SK-N-SH (cell line): ENCODE measurements at regions not wholly inside any gene's neighbourhood (a gene's known extent, or its start where the extent isn't known, plus 50 kb on each side); places are given as distances from the start of the nearest gene placed in this dataset.

Experiments used
- CTCF ChIA-PET: fragments of 300-600, 350-600 bp; formaldehyde crosslinking; extraction: SDS; loops from one replicate; lab custom pipeline; 2021; lab: Yijun Ruan, JAX
- POLR2A ChIA-PET: fragments of 350-600 bp; sonication (Branson Sonifier 250); formaldehyde crosslinking; extraction: SDS; loops from one replicate; lab custom pipeline; 2020; ENCODE audit warnings: antibody characterized with exemption, inconsistent platforms; lab: Yijun Ruan, JAX
- DNase-seq: peaks from one replicate; pipeline ENCODE4 v3.0.0; 2012
- H2AFZ ChIP-seq: fragments of 200-600 bp; sonication (generic); 2 replicates; pipeline ENCODE4 v1.8.1; 2016; ENCODE audit warnings: antibody characterized with exemption, mild to moderate bottlenecking, low read depth
- H3F3A ChIP-seq: fragments of 200-600 bp; sonication (generic); replicated peaks from 2 replicates; pipeline ENCODE3; 2016; ENCODE audit warnings: antibody characterized with exemption, mild to moderate bottlenecking; ENCODE audit not compliant: insufficient read depth
- H3K27ac ChIP-seq, 2 experiments: fragments of 200-500 bp in 1 of 2; fragments of 200-600 bp in 1 of 2; sonication (Bioruptor generic) in 1 of 2; sonication (generic), shearing (Covaris generic) in 1 of 2; 2 replicates each; pipeline versions ENCODE4 v1.5.1 to v1.6.1; 2014 to 2016; ENCODE audit warnings: low read depth in 2 of 2, inconsistent platforms in 1 of 2, low read length in 1 of 2, mild to moderate bottlenecking in 1 of 2, mixed read lengths in 1 of 2
- H3K27me3 ChIP-seq: fragments of 200-600 bp; sonication (generic), shearing (Covaris generic); 2 replicates; pipeline ENCODE4 v1.6.1; 2016; ENCODE audit warnings: mixed run types; ENCODE audit not compliant: insufficient read depth
- H3K36me3 ChIP-seq, 2 experiments: fragments of 200-500 bp in 1 of 2; fragments of 200-600 bp in 1 of 2; sonication (Bioruptor generic) in 1 of 2; sonication (generic) in 1 of 2; replicated peaks in 1 of 2; 2 replicates each; pipeline versions ENCODE3 to v1.5.1; 2014 to 2016; ENCODE audit warnings: low read length in 1 of 2, mild to moderate bottlenecking in 1 of 2; ENCODE audit not compliant: insufficient read depth in 2 of 2, control insufficient read depth in 1 of 2
- H3K4me1 ChIP-seq, 2 experiments: fragments of 200-500 bp in 1 of 2; fragments of 200-600 bp in 1 of 2; sonication (Bioruptor generic) in 1 of 2; sonication (generic), shearing (Covaris generic) in 1 of 2; 2 replicates each; pipeline versions ENCODE4 v1.5.1 to v1.6.1; 2014 to 2016; ENCODE audit warnings: low read depth in 1 of 2, low read length in 1 of 2, mixed run types in 1 of 2; ENCODE audit not compliant: insufficient read depth in 2 of 2, control insufficient read depth in 1 of 2
- H3K4me2 ChIP-seq: fragments of 200-600 bp; sonication (generic), shearing (Covaris generic); 2 replicates; pipeline ENCODE4 v1.6.1; 2017; ENCODE audit warnings: mixed run types
- H3K4me3 ChIP-seq, 2 experiments: fragments of 200-500 bp in 1 of 2; fragments of 200-600 bp in 1 of 2; sonication (Bioruptor generic) in 1 of 2; sonication (generic), shearing (Covaris generic) in 1 of 2; 2 replicates each; pipeline versions ENCODE4 v1.5.1 to v1.8.1; 2014 to 2016; ENCODE audit warnings: low read depth in 2 of 2, inconsistent platforms in 1 of 2, low read length in 1 of 2, mild to moderate bottlenecking in 1 of 2, mixed read lengths in 1 of 2, moderate library complexity in 1 of 2
- H3K79me2 ChIP-seq: fragments of 200-600 bp; sonication (generic); 2 replicates; pipeline ENCODE4 v1.8.1; 2017; ENCODE audit warnings: mild to moderate bottlenecking; ENCODE audit not compliant: insufficient read depth
- H3K9ac ChIP-seq: fragments of 200-600 bp; sonication (generic); 2 replicates; pipeline ENCODE4 v1.6.1; 2017; ENCODE audit warnings: mixed run types
- H3K9me2 ChIP-seq: fragments of 200-600 bp; sonication (generic); 2 replicates; pipeline ENCODE4 v1.6.1; 2017; ENCODE audit warnings: mixed run types
- H3K9me3 ChIP-seq: fragments of 200-600 bp; sonication (generic); 2 replicates; pipeline ENCODE4 v1.6.1; 2017; ENCODE audit warnings: mixed run types, mild to moderate bottlenecking, moderate library complexity
- H4K20me1 ChIP-seq: fragments of 200-600 bp; sonication (generic); 2 replicates; pipeline ENCODE4 v1.6.1; 2017; ENCODE audit warnings: mild to moderate bottlenecking, mixed run types; ENCODE audit not compliant: insufficient read depth
- FOXM1 ChIP-seq: IDR thresholded peaks from 2 replicates; pipeline ENCODE4 v1.4.0; 2012; ENCODE audit warnings: low read depth, mild to moderate bottlenecking
- JUND ChIP-seq: IDR thresholded peaks from 2 replicates; pipeline ENCODE4 v1.4.0; 2012
- NFIC ChIP-seq: IDR thresholded peaks from 2 replicates; pipeline ENCODE4 v1.4.0; 2012; ENCODE audit warnings: borderline replicate concordance
- POLR2AphosphoS5 ChIP-seq: IDR thresholded peaks from 2 replicates; pipeline ENCODE4 v1.6.1; 2012; ENCODE audit warnings: low read depth, low read length
- RFX5 ChIP-seq: IDR thresholded peaks from 2 replicates; pipeline ENCODE4 v1.6.1; 2012; ENCODE audit warnings: mild to moderate bottlenecking, improper control_type of control experiment, low read length
- RXRA ChIP-seq: IDR thresholded peaks from 2 replicates; pipeline ENCODE4 v1.4.0; 2012; ENCODE audit warnings: low read depth, mild to moderate bottlenecking, borderline replicate concordance
- SMC3 ChIP-seq: IDR thresholded peaks from 2 replicates; pipeline ENCODE4 v1.6.1; 2012; ENCODE audit warnings: low read depth, low read length, improper control_type of control experiment
- TCF12 ChIP-seq: IDR thresholded peaks from 2 replicates; pipeline ENCODE4 v1.4.0; 2012
- WGBS: methylation state at CpG from one replicate; pipeline ENCODE4 v1.1.6; 2017; ENCODE audit warnings: low lambda C conversion rate; 5-methylcytosine and 5-hydroxymethylcytosine counted together
- TF ChIP-seq, protein P1 (sequence below): fragments of 200-600 bp; sonication (generic); IDR thresholded peaks from 2 replicates; pipeline ENCODE4 v1.6.1; 2017; ENCODE audit warnings: antibody characterized with exemption, mild to moderate bottlenecking, moderate library complexity
- TF ChIP-seq, protein P2 (sequence below): IDR thresholded peaks from 2 replicates; pipeline ENCODE4; 2012

DNA sequence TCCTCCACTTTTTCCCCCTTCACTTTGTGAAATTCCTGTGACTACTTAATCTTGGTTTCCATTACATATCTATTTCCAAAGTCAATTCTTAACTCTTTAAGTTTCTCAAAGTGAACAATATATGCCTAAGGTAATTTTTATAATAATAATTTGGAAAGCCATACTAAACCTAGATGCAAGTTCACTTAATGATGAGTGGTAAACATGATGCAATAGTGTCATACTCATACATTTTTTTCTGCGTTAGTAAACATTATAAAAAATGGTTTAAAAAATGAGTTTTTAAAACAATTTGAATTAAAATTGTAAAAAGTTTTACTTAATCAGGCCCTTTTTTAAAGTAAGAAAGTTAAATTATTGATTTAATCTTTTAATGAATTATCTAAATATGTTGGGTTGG is 659.4 kb upstream of the FZD8 start:
- TF ChIP-seq SMC3 (no peak), FOXM1 (no peak)
- TF ChIP-seq, protein P1, sequence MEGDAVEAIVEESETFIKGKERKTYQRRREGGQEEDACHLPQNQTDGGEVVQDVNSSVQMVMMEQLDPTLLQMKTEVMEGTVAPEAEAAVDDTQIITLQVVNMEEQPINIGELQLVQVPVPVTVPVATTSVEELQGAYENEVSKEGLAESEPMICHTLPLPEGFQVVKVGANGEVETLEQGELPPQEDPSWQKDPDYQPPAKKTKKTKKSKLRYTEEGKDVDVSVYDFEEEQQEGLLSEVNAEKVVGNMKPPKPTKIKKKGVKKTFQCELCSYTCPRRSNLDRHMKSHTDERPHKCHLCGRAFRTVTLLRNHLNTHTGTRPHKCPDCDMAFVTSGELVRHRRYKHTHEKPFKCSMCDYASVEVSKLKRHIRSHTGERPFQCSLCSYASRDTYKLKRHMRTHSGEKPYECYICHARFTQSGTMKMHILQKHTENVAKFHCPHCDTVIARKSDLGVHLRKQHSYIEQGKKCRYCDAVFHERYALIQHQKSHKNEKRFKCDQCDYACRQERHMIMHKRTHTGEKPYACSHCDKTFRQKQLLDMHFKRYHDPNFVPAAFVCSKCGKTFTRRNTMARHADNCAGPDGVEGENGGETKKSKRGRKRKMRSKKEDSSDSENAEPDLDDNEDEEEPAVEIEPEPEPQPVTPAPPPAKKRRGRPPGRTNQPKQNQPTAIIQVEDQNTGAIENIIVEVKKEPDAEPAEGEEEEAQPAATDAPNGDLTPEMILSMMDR, result no peak
- 90% methylated on average over 1 of the region's 1 CpG for WGBS
- no peak for DNase-seq
- Histone ChIP-seq H3K9me2 (no peaks in the 10 kb centered on the region), H3K9me3 (no peaks in the 10 kb centered on the region), H3K4me1 (no peaks in the 10 kb centered on the region), H3K4me3 (no peak overlapping the region), H3K79me2 (no peaks in the 10 kb centered on the region), H4K20me1 (no peaks in the 10 kb centered on the region), H3K36me3 (no peaks in the 10 kb centered on the region), H2AFZ (no peak overlapping the region), H3K27ac (no peak overlapping the region), H3K9ac (no peak overlapping the region), H3K27me3 (no peaks in the 10 kb centered on the region), H3K4me2 (no peak overlapping the region), H3F3A (no peaks in the 10 kb centered on the region)
- ChIA-PET CTCF (no interaction called here), POLR2A (no interaction called here)

DNA sequence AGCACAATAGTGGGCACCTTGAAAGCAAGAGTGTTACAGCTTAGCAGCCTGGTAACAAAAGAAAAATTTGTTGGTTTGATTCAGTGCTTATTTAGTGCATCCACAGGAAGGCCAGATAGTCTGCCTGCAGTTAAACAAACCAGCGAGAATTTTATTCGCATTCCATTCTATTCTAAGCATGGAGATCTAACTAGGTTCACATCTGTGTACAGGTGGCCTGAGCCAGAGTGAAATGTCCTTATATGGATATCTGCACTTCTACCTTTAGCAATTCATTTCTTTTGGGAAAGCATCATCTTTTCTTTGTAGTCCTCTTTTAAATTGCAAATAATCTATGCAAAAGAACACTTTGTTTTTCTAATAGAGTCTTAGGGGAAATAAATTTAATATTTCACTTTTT is 659.0 kb upstream of the FZD8 start:
- no peaks in the 10 kb centered on the region for H4K20me1 ChIP-seq
- CTCF ChIA-PET, result interaction anchor here (0.7 kb wide), 1 partner anchor 53 kb away, joined by 3 read pairs; no protein-coding TSS in a partner anchor
- H3K9me2 ChIP-seq, result no peaks in the 10 kb centered on the region
- H3K27me3 ChIP-seq, result no peaks in the 10 kb centered on the region
- H3K9me3 ChIP-seq, result no peaks in the 10 kb centered on the region
- no peak overlapping the region for H3K4me2 ChIP-seq
- no peak overlapping the region for H3K27ac ChIP-seq
- no peaks in the 10 kb centered on the region for H3K36me3 ChIP-seq
- TF ChIP-seq RFX5, result no peak
- no peaks in the 10 kb centered on the region for H3F3A ChIP-seq
- H3K4me1 ChIP-seq, result no peaks in the 10 kb centered on the region
- H2AFZ ChIP-seq, result no peak overlapping the region
- H3K79me2 ChIP-seq, result no peaks in the 10 kb centered on the region
- no peak for DNase-seq
- WGBS, result 80% methylated on average over 2 of the region's 2 CpGs
- no peak overlapping the region for H3K4me3 ChIP-seq
- H3K9ac ChIP-seq, result no peak overlapping the region
- POLR2A ChIA-PET, result no interaction called here

DNA sequence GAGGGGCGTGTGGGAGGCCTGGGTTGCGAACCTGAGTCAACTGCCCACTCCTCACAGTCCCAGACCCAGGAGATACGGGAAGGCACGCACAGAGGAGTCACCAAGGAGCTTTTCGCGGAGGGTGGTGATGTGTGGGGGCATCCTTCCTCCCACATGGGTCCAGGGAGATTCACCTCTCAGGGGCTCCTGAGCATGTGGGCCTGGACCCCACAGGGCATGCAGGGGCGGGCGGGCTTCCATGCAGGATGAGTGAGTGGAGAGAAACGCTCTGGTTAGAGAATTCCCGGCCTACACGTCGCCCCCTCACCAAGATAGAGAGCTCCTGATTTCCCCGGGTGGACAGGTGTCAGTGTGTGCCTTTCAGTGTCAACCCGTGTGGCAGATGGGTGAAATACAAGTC is 641.7 kb upstream of the FZD8 start:
- Histone ChIP-seq H3K27ac (no peak overlapping the region), H3K79me2 (no peaks in the 10 kb centered on the region), H3K4me2 (no peak overlapping the region), H3K9me2 (peaks cover 4% of the 10 kb centered on the region; the same call in 1 of the 2 replicates), H3K9me3 (peaks cover 12% of the 10 kb centered on the region; the same call in 1 of the 2 replicates), H3K9ac (no peak overlapping the region), H4K20me1 (no peaks in the 10 kb centered on the region), H3F3A (no peaks in the 10 kb centered on the region), H3K36me3 (no peaks in the 10 kb centered on the region), H3K27me3 (no peaks in the 10 kb centered on the region), H3K4me1 (peaks cover 0 to 7% of the 10 kb centered on the region in 2 experiments; a peak in 2 of 4 replicates), H2AFZ (no peak overlapping the region), H3K4me3 (no peak overlapping the region)
- TF ChIP-seq, protein P2, sequence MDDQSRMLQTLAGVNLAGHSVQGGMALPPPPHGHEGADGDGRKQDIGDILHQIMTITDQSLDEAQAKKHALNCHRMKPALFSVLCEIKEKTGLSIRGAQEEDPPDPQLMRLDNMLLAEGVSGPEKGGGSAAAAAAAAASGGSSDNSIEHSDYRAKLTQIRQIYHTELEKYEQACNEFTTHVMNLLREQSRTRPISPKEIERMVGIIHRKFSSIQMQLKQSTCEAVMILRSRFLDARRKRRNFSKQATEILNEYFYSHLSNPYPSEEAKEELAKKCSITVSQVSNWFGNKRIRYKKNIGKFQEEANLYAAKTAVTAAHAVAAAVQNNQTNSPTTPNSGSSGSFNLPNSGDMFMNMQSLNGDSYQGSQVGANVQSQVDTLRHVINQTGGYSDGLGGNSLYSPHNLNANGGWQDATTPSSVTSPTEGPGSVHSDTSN, result no peak
- TF ChIP-seq NFIC (no peak), RXRA (no peak), POLR2AphosphoS5 (no peak), JUND (no peak), TCF12 (no peak)
- ChIA-PET POLR2A (no interaction called here), CTCF (no interaction called here)
- DNase-seq, result no peak
- 87% methylated on average over 9 of the region's 14 CpGs for WGBS
